Endothelial cell of umbilical vein (primary cell): ENCODE measurements at regions not wholly inside any gene's neighbourhood (a gene's known extent, or its start where the extent isn't known, plus 50 kb on each side); places are given as distances from the start of the nearest gene placed in this dataset.

ENCODE experiments used
- BruUV-seq: library from RNA; stranded (reverse); fragments of 400-500 nt; replicated peaks from 2 replicates; lab custom pipeline; 2021; lab: Mats Ljungman, UMichigan
- CTCF ChIA-PET: fragments of 300-600, 350-600 bp; sonication (Branson Sonifier 250); formaldehyde crosslinking; loops from one replicate; lab custom pipeline; 2021; ENCODE audit warnings: antibody characterized with exemption, inconsistent platforms; lab: Charles Lee
- POLR2A ChIA-PET: fragments of 300-600, 350-600 bp; sonication (Branson Sonifier 250); formaldehyde crosslinking; loops from one replicate; lab custom pipeline; 2021; ENCODE audit warnings: antibody characterized with exemption, inconsistent platforms; lab: Charles Lee
- DNase-seq: peaks from one replicate; pipeline ENCODE4 v3.0.0-alpha.2; 2011; ENCODE audit warnings: low read depth, low spot score
- FAIRE-seq: peaks from 2 replicates; lab custom pipeline; 2011; peaks lifted over from hg19 to GRCh38; lab: Jason Lieb, UNC
- H2AFZ ChIP-seq: 2 replicates; pipeline ENCODE4 v1.6.0; 2012; ENCODE audit warnings: low read depth, low read length, control low read depth, inconsistent platforms
- H3K27ac ChIP-seq: 2 replicates; pipeline ENCODE4 v1.5.1; 2011; ENCODE audit warnings: low read depth, mild to moderate bottlenecking, control low read depth, low read length, moderate library complexity; ENCODE audit not compliant: insufficient read depth
- H3K27me3 ChIP-seq, 2 experiments: 2 replicates each; pipeline versions ENCODE4 v1.6.0 to v1.6.1; 2011; ENCODE audit warnings: low read length in 2 of 2, mixed read lengths in 1 of 2; ENCODE audit not compliant: control insufficient read depth in 2 of 2, insufficient read depth in 2 of 2
- H3K36me3 ChIP-seq, 2 experiments: 2 replicates in 1 of 2; 3 replicates in 1 of 2; pipeline ENCODE4 v1.5.1; 2011; ENCODE audit warnings: low read length in 2 of 2, mild to moderate bottlenecking in 1 of 2, moderate library complexity in 1 of 2; ENCODE audit not compliant: control insufficient read depth in 2 of 2, insufficient read depth in 2 of 2; ENCODE audit errors: extremely low read depth in 1 of 2
- H3K4me1 ChIP-seq: 3 replicates; pipeline ENCODE4 v1.5.1; 2011; ENCODE audit warnings: mild to moderate bottlenecking, low read length; ENCODE audit not compliant: control insufficient read depth, insufficient read depth; ENCODE audit errors: extremely low read depth
- H3K4me2 ChIP-seq: 2 replicates; pipeline ENCODE4 v1.6.1; 2011; ENCODE audit warnings: low read length, control low read depth, mixed read lengths; ENCODE audit not compliant: insufficient read depth
- H3K4me3 ChIP-seq, 3 experiments: fragments of 200-600 bp in 1 of 3; sonication (generic), shearing (Covaris generic) in 1 of 3; replicated peaks in 1 of 3; 2 replicates each; pipeline ENCODE4 v1.5.1; 2011 to 2016; ENCODE audit warnings: control low read depth in 3 of 3, low read length in 3 of 3, mild to moderate bottlenecking in 2 of 3, inconsistent platforms in 1 of 3, low read depth in 1 of 3, moderate library complexity in 1 of 3; ENCODE audit not compliant: insufficient read depth in 1 of 3
- H3K79me2 ChIP-seq: 2 replicates; pipeline ENCODE4 v1.6.0; 2012; ENCODE audit warnings: low read length, inconsistent platforms; ENCODE audit not compliant: control insufficient read depth, insufficient read depth
- H3K9ac ChIP-seq: replicated peaks from 2 replicates; pipeline ENCODE3; 2011; ENCODE audit warnings: low read length, control low read depth; ENCODE audit not compliant: insufficient read depth; ENCODE audit errors: extremely low read depth
- H3K9me1 ChIP-seq: replicated peaks from 3 replicates; pipeline ENCODE4 v1.6.0; 2011; ENCODE audit warnings: mild to moderate bottlenecking, low read length; ENCODE audit not compliant: control insufficient read depth, insufficient read depth; ENCODE audit errors: extremely low read depth
- H3K9me3 ChIP-seq: replicated peaks from 2 replicates; pipeline ENCODE4 v1.5.1; 2012; ENCODE audit warnings: low read length, inconsistent platforms; ENCODE audit not compliant: control insufficient read depth, insufficient read depth
- H4K20me1 ChIP-seq: replicated peaks from 2 replicates; pipeline ENCODE3; 2011; ENCODE audit warnings: mild to moderate bottlenecking, low read length; ENCODE audit not compliant: control insufficient read depth, insufficient read depth; ENCODE audit errors: extremely low read depth
- EZH2 ChIP-seq: IDR thresholded peaks from 2 replicates; pipeline ENCODE4 v1.6.1; 2012; ENCODE audit warnings: borderline replicate concordance, low read depth, mild to moderate bottlenecking, moderate library complexity, low read length, inconsistent platforms; ENCODE audit not compliant: severe bottlenecking
- FOS ChIP-seq: IDR thresholded peaks from 2 replicates; pipeline ENCODE4 v1.6.1; 2011; ENCODE audit warnings: mild to moderate bottlenecking, low read length, moderate library complexity, borderline replicate concordance; ENCODE audit not compliant: insufficient read depth
- GATA2 ChIP-seq: IDR thresholded peaks from 2 replicates; pipeline ENCODE4 v1.7.0; 2011; ENCODE audit warnings: low read depth, mild to moderate bottlenecking, moderate library complexity, mixed read lengths, low read length; ENCODE audit not compliant: insufficient read length, insufficient read depth
- JUN ChIP-seq: IDR thresholded peaks from 2 replicates; pipeline ENCODE4 v1.6.1; 2011; ENCODE audit warnings: borderline replicate concordance, low read depth; ENCODE audit not compliant: insufficient read length, insufficient read depth
- MYC ChIP-seq: IDR thresholded peaks from one replicate; pipeline ENCODE4 v1.6.1; 2011; ENCODE audit warnings: mild to moderate bottlenecking, low read depth, low read length
- POLR2A ChIP-seq: IDR thresholded peaks from 2 replicates; pipeline ENCODE4 v1.6.1; 2012; ENCODE audit warnings: low read depth, mild to moderate bottlenecking, control low read depth, low read length
- POLR2AphosphoS5 ChIP-seq: IDR thresholded peaks from 2 replicates; pipeline ENCODE4 v1.6.1; 2012; ENCODE audit warnings: low read depth, mild to moderate bottlenecking, control low read depth, low read length, moderate library complexity; ENCODE audit not compliant: insufficient read depth
- dilution Hi-C: fragments of 300-500 bp; cut with MboI; formaldehyde crosslinking; loops from one replicate; pipeline ENCODE4 v1.15.0; 2019; ENCODE audit warnings: low sequenced_read_pairs; ENCODE audit not compliant: extremely low pct_ligation_motif_present
- intact Hi-C: fragments of 100-400 bp; cut with micrococcal nuclease; formaldehyde crosslinking; loops from one replicate; pipeline ENCODE4 v1.10.0; 2022
- TF ChIP-seq, protein P1 (sequence below), 2 donors: IDR thresholded peaks; 1 replicate in 1 of 2; 2 replicates in 1 of 2; pipeline ENCODE4 v1.5.1; 2011; ENCODE audit warnings: low read length in 2 of 2, mild to moderate bottlenecking in 2 of 2, moderate library complexity in 2 of 2, control low read depth in 1 of 2, inconsistent platforms in 1 of 2, low read depth in 1 of 2; ENCODE audit not compliant: insufficient read depth in 1 of 2; ENCODE audit errors: extremely low read depth in 1 of 2

DNA sequence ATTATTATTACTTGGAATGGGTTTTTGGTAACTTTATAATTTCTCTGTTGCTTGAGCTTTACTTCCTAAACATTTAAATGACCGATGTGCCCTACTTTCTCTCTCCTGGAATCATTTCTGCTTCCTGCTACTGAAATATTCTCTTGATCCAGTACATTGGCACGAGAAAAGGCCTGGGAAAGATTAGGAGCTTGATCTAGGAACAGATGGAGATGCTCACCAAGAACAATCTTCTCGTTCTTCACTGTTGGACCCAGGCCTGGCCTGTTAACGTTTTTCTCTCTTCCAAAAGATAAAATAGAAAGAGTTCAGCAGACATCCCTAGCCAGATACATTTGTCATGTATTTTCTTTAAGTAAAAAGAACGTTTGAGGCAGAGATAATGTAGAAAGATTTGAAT lies 1356.8 kb upstream of the CRIM1 start:
- Histone ChIP-seq H3K79me2 (no peaks in the 10 kb centered on the region), H3K9me1 (no peaks in the 10 kb centered on the region), H3K4me3 (no peak overlapping the region), H3K4me2 (no peak overlapping the region), H4K20me1 (no peaks in the 10 kb centered on the region), H2AFZ (no peak overlapping the region), H3K36me3 (no peaks in the 10 kb centered on the region), H3K27me3 (no peaks in the 10 kb centered on the region), H3K9ac (no peak overlapping the region), H3K27ac (no peak overlapping the region), H3K4me1 (no peaks in the 10 kb centered on the region), H3K9me3 (no peaks in the 10 kb centered on the region)
- DNase-seq = no peak
- BruUV-seq = no TSS peak
- ChIA-PET CTCF (no interaction called here), POLR2A (no interaction called here)
- dilution Hi-C loops = no loop called here
- TF ChIP-seq MYC (no peak), FOS (no peak), POLR2AphosphoS5 (no peak), POLR2A (no peak), GATA2 (no peak)
- TF ChIP-seq, protein P1, sequence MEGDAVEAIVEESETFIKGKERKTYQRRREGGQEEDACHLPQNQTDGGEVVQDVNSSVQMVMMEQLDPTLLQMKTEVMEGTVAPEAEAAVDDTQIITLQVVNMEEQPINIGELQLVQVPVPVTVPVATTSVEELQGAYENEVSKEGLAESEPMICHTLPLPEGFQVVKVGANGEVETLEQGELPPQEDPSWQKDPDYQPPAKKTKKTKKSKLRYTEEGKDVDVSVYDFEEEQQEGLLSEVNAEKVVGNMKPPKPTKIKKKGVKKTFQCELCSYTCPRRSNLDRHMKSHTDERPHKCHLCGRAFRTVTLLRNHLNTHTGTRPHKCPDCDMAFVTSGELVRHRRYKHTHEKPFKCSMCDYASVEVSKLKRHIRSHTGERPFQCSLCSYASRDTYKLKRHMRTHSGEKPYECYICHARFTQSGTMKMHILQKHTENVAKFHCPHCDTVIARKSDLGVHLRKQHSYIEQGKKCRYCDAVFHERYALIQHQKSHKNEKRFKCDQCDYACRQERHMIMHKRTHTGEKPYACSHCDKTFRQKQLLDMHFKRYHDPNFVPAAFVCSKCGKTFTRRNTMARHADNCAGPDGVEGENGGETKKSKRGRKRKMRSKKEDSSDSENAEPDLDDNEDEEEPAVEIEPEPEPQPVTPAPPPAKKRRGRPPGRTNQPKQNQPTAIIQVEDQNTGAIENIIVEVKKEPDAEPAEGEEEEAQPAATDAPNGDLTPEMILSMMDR (IDR thresholded peaks at IDR 0.05; ENCODE audit: extremely low read depth in 1 of 2, insufficient read depth in 1 of 2, low read depth in 1 of 2, low read length in 2 of 2) = no peak
- no peak for FAIRE-seq
- intact Hi-C loops = no loop called here

DNA sequence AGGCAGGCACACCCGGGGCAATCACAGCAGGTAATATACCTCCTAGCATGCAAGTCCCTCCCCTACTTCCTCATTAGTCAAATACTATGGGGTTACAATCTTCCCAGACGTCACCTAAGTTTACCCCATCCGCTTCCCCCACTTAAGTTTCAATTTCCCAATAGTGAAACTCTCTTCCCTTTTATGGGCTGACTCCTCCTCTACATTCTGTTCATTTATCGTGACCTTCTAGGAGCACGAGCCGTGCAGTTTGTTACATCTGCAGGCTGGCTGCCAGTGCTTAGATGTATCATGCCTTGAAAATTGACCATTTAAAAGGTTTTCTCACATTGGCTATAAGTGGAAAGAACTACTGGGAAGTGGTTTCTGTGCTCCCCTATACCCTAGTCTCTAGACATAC lies 1357.8 kb upstream of the CRIM1 start:
- ChIA-PET CTCF (no interaction called here), POLR2A (no interaction called here)
- no TSS peak for BruUV-seq
- no peak for DNase-seq
- Histone ChIP-seq H3K27me3 (no peaks in the 10 kb centered on the region), H3K9ac (no peak overlapping the region), H3K4me2 (no peak overlapping the region), H3K4me1 (no peaks in the 10 kb centered on the region), H3K9me1 (no peaks in the 10 kb centered on the region), H3K9me3 (no peaks in the 10 kb centered on the region), H4K20me1 (no peaks in the 10 kb centered on the region), H3K4me3 (no peak overlapping the region), H2AFZ (no peak overlapping the region), H3K27ac (no peak overlapping the region), H3K36me3 (no peaks in the 10 kb centered on the region), H3K79me2 (no peaks in the 10 kb centered on the region)
- no peak for FAIRE-seq
- intact Hi-C loops (no loop called here), dilution Hi-C loops (no loop called here)
- no peak for TF ChIP-seq JUN
- no peak for TF ChIP-seq GATA2
- no peak for TF ChIP-seq FOS
- no peak for TF ChIP-seq EZH2
- TF ChIP-seq POLR2AphosphoS5 = no peak
